ENCODE measurements at regions not wholly inside any gene's neighbourhood (a gene's known extent, or its start where the extent isn't known, plus 50 kb on each side); places are given as distances from the start of the nearest gene placed in this dataset.

GRCh38 chr3:14304101-14305045, 98.0 kb upstream of the SLC6A6 start:
- no peak for TF ChIP-seq CTCF (IDR thresholded peaks at IDR 0.05; ENCODE audit: low read depth, low read length)
- no peak for TF ChIP-seq POLR2A (IDR thresholded peaks at IDR 0.05; ENCODE audit: extremely low read depth, insufficient read length)
- no peak for TF ChIP-seq MAX (IDR thresholded peaks at IDR 0.05; ENCODE audit: low read depth, low read length)

Data from NB4 (cell line).